MM.1S (cell line): ENCODE measurements at regions not wholly inside any gene's neighbourhood (a gene's known extent, or its start where the extent isn't known, plus 50 kb on each side); places are given as distances from the start of the nearest gene placed in this dataset.

Experiments used
- CTCF ChIP-seq: fragments of 300-600 bp; sonication (generic); IDR thresholded peaks from 2 replicates; pipeline ENCODE4 v1.5.1; 2016; ENCODE audit warnings: antibody characterized with exemption, low read length, mixed read lengths
- EZH2 ChIP-seq: fragments of 300-600 bp; sonication (generic); optimal IDR thresholded peaks from 2 replicates; pipeline ENCODE3; 2017; ENCODE audit warnings: low read depth, mild to moderate bottlenecking, antibody characterized with exemption, low read length, mixed read lengths
- EZH2phosphoT487 ChIP-seq: fragments of 300-600 bp; sonication (generic); IDR thresholded peaks from 2 replicates; pipeline ENCODE4 v1.6.1; 2018; ENCODE audit warnings: antibody characterized with exemption, low read length

- TF ChIP-seq CTCF (no peak), EZH2 (no peak), EZH2phosphoT487 (no peak)
Measured at GRCh38 chr2:107001551-107001950, 115.6 kb upstream of the ST6GAL2 start.
